Astrocyte of the hippocampus (primary cell): ENCODE measurements at regions not wholly inside any gene's neighbourhood (a gene's known extent, or its start where the extent isn't known, plus 50 kb on each side); places are given as distances from the start of the nearest gene placed in this dataset.

Experiments
- DNase-seq: peaks from one replicate; pipeline ENCODE4 v3.0.0; 2011; ENCODE audit warnings: low read depth, low spot score

- DNase-seq = peak; percentile 46
Observed at GRCh38 chr20:63056236-63057170, 49.7 kb upstream of the BHLHE23 start.
